ENCODE measurements at regions not wholly inside any gene's neighbourhood (a gene's known extent, or its start where the extent isn't known, plus 50 kb on each side); places are given as distances from the start of the nearest gene placed in this dataset.
A peak's percentile ranks its signal among the peaks of the same experiment; 100 is the strongest.

GRCh38 chr6:165743366-165743898 lies 80.4 kb upstream of the PDE10A start:
- BruUV-seq (replicated peaks) = no TSS peak
- in situ Hi-C loops (cut with HindIII; ENCODE audit: extremely low pct_ligation_motif_present, low pct_unique_long_range_greater_than_20kb) = no loop called here

DNA sequence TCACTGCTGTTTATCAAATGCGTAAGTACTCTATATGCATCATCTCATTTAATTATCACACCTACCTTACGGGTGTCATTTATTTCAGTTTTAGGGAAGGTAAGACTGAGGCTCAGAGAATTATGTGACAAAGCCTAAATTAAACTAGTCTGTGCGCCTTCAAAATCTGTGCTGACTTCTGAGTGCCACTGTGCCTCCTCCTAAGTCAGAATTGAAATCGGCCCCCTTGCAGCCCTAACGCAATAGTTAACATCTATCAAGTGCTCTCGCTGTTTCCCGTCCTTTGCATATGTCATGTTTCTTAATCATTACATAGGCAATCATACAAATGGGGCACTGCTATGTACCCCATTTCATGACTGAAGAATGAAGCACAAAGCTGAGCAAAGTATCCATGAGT lies 79.0 kb upstream of the PDE10A start:
- DNase-seq (ENCODE audit: low spot score) = no peak
- Histone ChIP-seq H3K9ac (ENCODE audit: insufficient read depth, low read depth, low read length) (no peak overlapping the region), H3K9me3 (ENCODE audit: low read length) (peaks cover 6% of the 10 kb centered on the region; the same call in 1 of the 2 replicates), H3K27ac (ENCODE audit: extremely low read length, insufficient read depth, low read length) (no peak overlapping the region), H3K4me3 (replicated peaks in 1 of 3; ENCODE audit: insufficient read depth in 1 of 3, low read depth in 2 of 3, low read length in 3 of 3) (no peak overlapping the region), H3K4me1 (ENCODE audit: insufficient read depth, low read length) (no peaks in the 10 kb centered on the region), H3K79me2 (ENCODE audit: insufficient read depth, low read length) (no peaks in the 10 kb centered on the region), H3K27me3 (ENCODE audit: control insufficient read depth in 1 of 2, insufficient read depth in 2 of 2, low read length in 2 of 2) (no peaks in the 10 kb centered on the region), H3K4me2 (ENCODE audit: low read depth, low read length) (no peak overlapping the region), H3K36me3 (replicated peaks in 1 of 2; ENCODE audit: control insufficient read depth in 1 of 2, insufficient read depth in 2 of 2, low read length in 2 of 2) (no peaks in the 10 kb centered on the region), H2AFZ (ENCODE audit: low read length) (no peak overlapping the region), H4K20me1 (ENCODE audit: insufficient read depth, low read length) (no peaks in the 10 kb centered on the region)
- FAIRE-seq = no peak
- intact Hi-C loops (cut with micrococcal nuclease; ENCODE audit: unreplicated experiment) (no loop called here), in situ Hi-C loops (cut with HindIII; ENCODE audit: extremely low pct_ligation_motif_present, low pct_unique_long_range_greater_than_20kb) (no loop called here)
- POLR2A ChIA-PET = no interaction called here
- CTCF ChIA-PET (ENCODE audit: low intra/inter-chr PET ratio, low total read pairs) = no interaction called here
- TF ChIP-seq ZNF589 (CRISPR knock-in tag; conservative IDR thresholded peaks at IDR 0.05) (no peak), ZFP91 (CRISPR knock-in tag; IDR thresholded peaks at IDR 0.05; ENCODE audit: borderline replicate concordance) (no peak), FOXJ3 (CRISPR knock-in tag; IDR thresholded peaks at IDR 0.05; ENCODE audit: borderline replicate concordance) (no peak), ESRRA (CRISPR knock-in tag; IDR thresholded peaks at IDR 0.05; ENCODE audit: low read depth) (no peak), SIN3B (IDR thresholded peaks at IDR 0.05; ENCODE audit: low read length) (no peak), ZBTB21 (CRISPR knock-in tag; IDR thresholded peaks at IDR 0.05) (no peak), HDAC1 (CRISPR knock-in tag; IDR thresholded peaks at IDR 0.05) (no peak), FOXK1 (CRISPR knock-in tag; IDR thresholded peaks at IDR 0.05; ENCODE audit: borderline replicate concordance, low read depth) (no peak), ATF3 (CRISPR knock-in tag; IDR thresholded peaks at IDR 0.05) (no peak), PLRG1 (conservative IDR thresholded peaks at IDR 0.05) (no peak), ZNF431 (CRISPR knock-in tag; IDR thresholded peaks at IDR 0.05; ENCODE audit: borderline replicate concordance, low read depth) (no peak), CCDC6 (CRISPR knock-in tag; IDR thresholded peaks at IDR 0.05) (no peak)
- ATAC-seq = no peak
- WGBS (ENCODE audit: low lambda C conversion rate) = 22% methylated on average over 7 of the region's 7 CpGs
- BruUV-seq (replicated peaks) = no TSS peak

More at GRCh38 chr6:165743366-165743898, 80.4 kb upstream of the PDE10A start:
- TF ChIP-seq ZNF629 (CRISPR knock-in tag; conservative IDR thresholded peaks at IDR 0.05) (peak; percentile 67), NPAS2 (CRISPR knock-in tag; IDR thresholded peaks at IDR 0.05; ENCODE audit: borderline replicate concordance) (no peak)
- ATAC-seq (no peak), FAIRE-seq (no peak), DNase-seq (ENCODE audit: low spot score) (no peak)
- H3K27me3 ChIP-seq (ENCODE audit: control insufficient read depth in 1 of 2, insufficient read depth in 2 of 2, low read length in 2 of 2) = peaks cover 0 to 6% of the 10 kb centered on the region in 2 experiments; a peak in 2 of 5 replicates
- H3K9me3 ChIP-seq (ENCODE audit: low read length) = no peaks in the 10 kb centered on the region
- intact Hi-C loops (cut with micrococcal nuclease; ENCODE audit: unreplicated experiment) = no loop called here
- CTCF ChIA-PET (ENCODE audit: low intra/inter-chr PET ratio, low total read pairs) = no interaction called here
- WGBS (ENCODE audit: low lambda C conversion rate) = 9% methylated on average over 6 of the region's 6 CpGs
- POLR2A ChIA-PET = no interaction called here
- H2AFZ ChIP-seq (ENCODE audit: low read length) = no peak overlapping the region
- H3K4me1 ChIP-seq (ENCODE audit: insufficient read depth, low read length) = no peaks in the 10 kb centered on the region
- H3K36me3 ChIP-seq (replicated peaks in 1 of 2; ENCODE audit: control insufficient read depth in 1 of 2, insufficient read depth in 2 of 2, low read length in 2 of 2) = no peaks in the 10 kb centered on the region
- no peak overlapping the region for H3K4me2 ChIP-seq (ENCODE audit: low read depth, low read length)
- H3K79me2 ChIP-seq (ENCODE audit: insufficient read depth, low read length) = no peaks in the 10 kb centered on the region
- no peak overlapping the region for H3K4me3 ChIP-seq (replicated peaks in 1 of 3; ENCODE audit: insufficient read depth in 1 of 3, low read depth in 2 of 3, low read length in 3 of 3)
- H3K9ac ChIP-seq (ENCODE audit: insufficient read depth, low read depth, low read length) = no peak overlapping the region
- no peak overlapping the region for H3K27ac ChIP-seq (ENCODE audit: extremely low read length, insufficient read depth, low read length)
- no peaks in the 10 kb centered on the region for H4K20me1 ChIP-seq (ENCODE audit: insufficient read depth, low read length)
